ENCODE measurements at regions not wholly inside any gene's neighbourhood (a gene's known extent, or its start where the extent isn't known, plus 50 kb on each side); places are given as distances from the start of the nearest gene placed in this dataset.

DNA sequence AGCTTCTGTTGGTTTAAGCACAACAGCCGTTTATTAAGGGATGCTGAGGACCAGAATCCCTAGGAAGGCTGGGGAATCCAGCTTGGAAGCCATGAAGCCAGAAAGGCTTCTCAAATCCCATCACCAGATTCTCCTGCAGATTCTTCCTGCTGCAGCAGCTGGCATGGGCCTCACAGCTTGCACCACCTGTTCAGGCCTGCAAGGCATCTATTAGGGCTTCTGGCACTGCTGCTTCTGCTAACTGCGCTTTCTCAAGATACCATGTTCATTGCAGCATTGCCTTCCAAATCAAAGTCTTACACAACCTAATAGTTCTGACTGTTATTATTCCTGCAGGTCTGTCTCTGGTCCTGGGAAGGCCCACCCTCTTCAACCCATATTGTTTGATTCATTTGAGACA, 51.2 kb upstream of the ZNF366 start:
- H3K4me3 ChIP-seq (ENCODE audit: low read depth, low read length): no peak overlapping the region
- DNase-seq (ENCODE audit: low read depth): no peak
- TF ChIP-seq MAX (IDR thresholded peaks at IDR 0.05; ENCODE audit: low read depth, low read length) (no peak), POLR2A (IDR thresholded peaks at IDR 0.05; ENCODE audit: extremely low read depth, insufficient read length) (no peak), MYC (IDR thresholded peaks at IDR 0.05; ENCODE audit: low read depth, low read length) (no peak)
- TF ChIP-seq, protein P1, sequence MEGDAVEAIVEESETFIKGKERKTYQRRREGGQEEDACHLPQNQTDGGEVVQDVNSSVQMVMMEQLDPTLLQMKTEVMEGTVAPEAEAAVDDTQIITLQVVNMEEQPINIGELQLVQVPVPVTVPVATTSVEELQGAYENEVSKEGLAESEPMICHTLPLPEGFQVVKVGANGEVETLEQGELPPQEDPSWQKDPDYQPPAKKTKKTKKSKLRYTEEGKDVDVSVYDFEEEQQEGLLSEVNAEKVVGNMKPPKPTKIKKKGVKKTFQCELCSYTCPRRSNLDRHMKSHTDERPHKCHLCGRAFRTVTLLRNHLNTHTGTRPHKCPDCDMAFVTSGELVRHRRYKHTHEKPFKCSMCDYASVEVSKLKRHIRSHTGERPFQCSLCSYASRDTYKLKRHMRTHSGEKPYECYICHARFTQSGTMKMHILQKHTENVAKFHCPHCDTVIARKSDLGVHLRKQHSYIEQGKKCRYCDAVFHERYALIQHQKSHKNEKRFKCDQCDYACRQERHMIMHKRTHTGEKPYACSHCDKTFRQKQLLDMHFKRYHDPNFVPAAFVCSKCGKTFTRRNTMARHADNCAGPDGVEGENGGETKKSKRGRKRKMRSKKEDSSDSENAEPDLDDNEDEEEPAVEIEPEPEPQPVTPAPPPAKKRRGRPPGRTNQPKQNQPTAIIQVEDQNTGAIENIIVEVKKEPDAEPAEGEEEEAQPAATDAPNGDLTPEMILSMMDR (IDR thresholded peaks at IDR 0.05; ENCODE audit: low read depth, low read length): no peak

DNA sequence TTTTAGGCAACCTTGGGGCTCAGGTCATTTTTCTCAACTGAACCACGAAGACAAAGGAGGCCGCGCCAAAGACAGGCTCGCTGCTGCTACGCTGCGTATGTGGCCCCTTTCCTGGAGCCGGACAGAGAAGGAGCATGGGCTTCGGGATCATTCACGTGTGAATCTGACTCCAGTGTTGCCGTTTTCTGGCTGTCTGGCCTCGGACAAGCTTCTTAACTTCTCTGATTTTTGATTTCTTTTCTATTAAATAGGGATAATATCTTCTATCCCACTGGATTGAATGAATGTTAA, 50.8 kb upstream of the ZNF366 start:
- TF ChIP-seq MYC (IDR thresholded peaks at IDR 0.05; ENCODE audit: low read depth, low read length) (no peak), POLR2A (IDR thresholded peaks at IDR 0.05; ENCODE audit: extremely low read depth, insufficient read length) (no peak), MAX (IDR thresholded peaks at IDR 0.05; ENCODE audit: low read depth, low read length) (no peak)
- TF ChIP-seq, protein P1 (IDR thresholded peaks at IDR 0.05; ENCODE audit: low read depth, low read length): no peak
- no peak overlapping the region for H3K4me3 ChIP-seq (ENCODE audit: low read depth, low read length)
- no peak for DNase-seq (ENCODE audit: low read depth)

GRCh38 chr5:72557167-72558045, 50.2 kb upstream of the ZNF366 start:
- TF ChIP-seq POLR2A (IDR thresholded peaks at IDR 0.05; ENCODE audit: extremely low read depth, insufficient read length) (no peak), MAX (IDR thresholded peaks at IDR 0.05; ENCODE audit: low read depth, low read length) (no peak), MYC (IDR thresholded peaks at IDR 0.05; ENCODE audit: low read depth, low read length) (no peak)
- TF ChIP-seq, protein P1 (IDR thresholded peaks at IDR 0.05; ENCODE audit: low read depth, low read length): no peak
- DNase-seq (ENCODE audit: low read depth): no peak
- H3K4me3 ChIP-seq (ENCODE audit: low read depth, low read length): no peak overlapping the region
